ENCODE measurements at regions not wholly inside any gene's neighbourhood (a gene's known extent, or its start where the extent isn't known, plus 50 kb on each side); places are given as distances from the start of the nearest gene placed in this dataset.

GRCh38 chr12:77645966-77646598, 184.6 kb upstream of the NAV3 start:
- Mint-ChIP-seq H3K4me1 (ENCODE audit: unreplicated experiment) (peaks cover 12% of the 10 kb centered on the region), H3K9me3 (no peaks in the 10 kb centered on the region), H3K27ac (no peak overlapping the region), H3K4me3 (no peak overlapping the region), H3K27me3 (no peaks in the 10 kb centered on the region), H3K36me3 (no peaks in the 10 kb centered on the region)
- TF ChIP-seq CTCF (conservative IDR thresholded peaks at IDR 0.05) = no peak
- DNase-seq (ENCODE audit: extremely low spot score, unreplicated experiment) = no peak

- Mint-ChIP-seq H3K36me3 (no peaks in the 10 kb centered on the region), H3K4me1 (ENCODE audit: unreplicated experiment) (peaks cover 10% of the 10 kb centered on the region), H3K27ac (no peak overlapping the region), H3K4me3 (no peak overlapping the region), H3K9me3 (no peaks in the 10 kb centered on the region), H3K27me3 (no peaks in the 10 kb centered on the region)
- TF ChIP-seq CTCF (conservative IDR thresholded peaks at IDR 0.05) = no peak
- DNase-seq (ENCODE audit: extremely low spot score, unreplicated experiment) = no peak
These were observed 185.6 kb upstream of the NAV3 start for GRCh38 chr12:77644915-77645605.

GRCh38 chr12:77642246-77642645, 188.4 kb upstream of the NAV3 start:
- Mint-ChIP-seq H3K36me3 (no peaks in the 10 kb centered on the region), H3K27ac (no peak overlapping the region), H3K4me3 (no peak overlapping the region), H3K27me3 (no peaks in the 10 kb centered on the region), H3K9me3 (no peaks in the 10 kb centered on the region), H3K4me1 (ENCODE audit: unreplicated experiment) (peaks cover 6% of the 10 kb centered on the region)
- TF ChIP-seq CTCF (conservative IDR thresholded peaks at IDR 0.05) = no peak
- DNase-seq (ENCODE audit: extremely low spot score, unreplicated experiment) = no peak

GRCh38 chr12:77640356-77640755, 190.3 kb upstream of the NAV3 start:
- H3K27me3 Mint-ChIP-seq = no peaks in the 10 kb centered on the region
- H3K4me1 Mint-ChIP-seq (ENCODE audit: unreplicated experiment) = peaks cover 6% of the 10 kb centered on the region
- no peak for TF ChIP-seq CTCF (conservative IDR thresholded peaks at IDR 0.05)
- H3K9me3 Mint-ChIP-seq = no peaks in the 10 kb centered on the region
- no peak overlapping the region for H3K4me3 Mint-ChIP-seq
- no peaks in the 10 kb centered on the region for H3K36me3 Mint-ChIP-seq
- DNase-seq (ENCODE audit: extremely low spot score, unreplicated experiment) = no peak
- H3K27ac Mint-ChIP-seq = no peak overlapping the region

- H3K27ac Mint-ChIP-seq = peak overlapping the region; percentile 64
- peaks cover 6% of the 10 kb centered on the region for H3K4me1 Mint-ChIP-seq (ENCODE audit: unreplicated experiment)
- peaks cover 4% of the 10 kb centered on the region for H3K9me3 Mint-ChIP-seq
- no peak for DNase-seq (ENCODE audit: extremely low spot score, unreplicated experiment)
- H3K4me3 Mint-ChIP-seq = no peak overlapping the region
- H3K36me3 Mint-ChIP-seq = no peaks in the 10 kb centered on the region
- TF ChIP-seq CTCF (conservative IDR thresholded peaks at IDR 0.05) = peak; percentile 34
- H3K27me3 Mint-ChIP-seq = no peaks in the 10 kb centered on the region
These were observed 199.8 kb upstream of the NAV3 start for GRCh38 chr12:77630790-77631445.
